GM12878 (cell line): ENCODE measurements at regions not wholly inside any gene's neighbourhood (a gene's known extent, or its start where the extent isn't known, plus 50 kb on each side); places are given as distances from the start of the nearest gene placed in this dataset.
"Not testable (repeated sequence)": the region's sequence is repeated elsewhere in the genome, so short reads cannot be mapped to it uniquely, and the experiment has no call there.

Experiments used
- ATAC-seq: fragments of 200-7000 bp; cut with Tn5 transposase; 3 replicates; pipeline ENCODE4 v1.9.1; 2020; ENCODE audit warnings: mild to moderate bottlenecking, moderate library complexity
- BruUV-seq: library from RNA; stranded (reverse); fragments of 400-500 nt; replicated peaks from 2 replicates; lab custom pipeline; 2021; lab: Mats Ljungman, UMichigan
- CTCF ChIA-PET: fragments of 300-600 bp; sonication (Branson Sonifier 250); formaldehyde crosslinking; extraction: SDS; loops from one replicate; lab custom pipeline; 2021; ENCODE audit warnings: inconsistent platforms; lab: Yijun Ruan, JAX
- POLR2A ChIA-PET: fragments of 350-600 bp; formaldehyde crosslinking; extraction: SDS; loops from one replicate; lab custom pipeline; 2021; ENCODE audit warnings: inconsistent platforms; lab: Charles Lee
- RAD21 ChIA-PET: fragments of 300-600 bp; sonication (Branson Sonifier 250); formaldehyde crosslinking; loops from one replicate; lab custom pipeline; 2023; ENCODE audit warnings: antibody characterized with exemption; ENCODE audit not compliant: unreplicated experiment; lab: Charles Lee
- SMC1A ChIA-PET: fragments of 300-600 bp; sonication (Branson Sonifier 250); formaldehyde crosslinking; loops from one replicate; lab custom pipeline; 2023; ENCODE audit not compliant: unreplicated experiment, uncharacterized antibody; lab: Charles Lee
- DNase-seq: peaks from one replicate; pipeline ENCODE4 v3.0.0-alpha.2; 2011; ENCODE audit warnings: low read depth, low spot score
- FAIRE-seq: peaks from 3 replicates; lab custom pipeline; 2011; peaks lifted over from hg19 to GRCh38; lab: Jason Lieb, UNC
- H2AFZ ChIP-seq: 2 replicates; pipeline ENCODE4 v1.6.0; 2011; ENCODE audit warnings: low read depth, low read length, control low read depth; ENCODE audit not compliant: control insufficient read depth
- H3K27ac ChIP-seq: 2 replicates; pipeline ENCODE4 v1.5.1; 2011; ENCODE audit warnings: control low read depth; ENCODE audit not compliant: control insufficient read depth, insufficient read depth
- H3K27me3 ChIP-seq, 2 experiments: replicated peaks in 1 of 2; 2 replicates each; pipeline versions ENCODE4 v1.6.0 to v1.6.1; 2011; ENCODE audit warnings: low read length in 1 of 2; ENCODE audit not compliant: control insufficient read depth in 2 of 2, insufficient read depth in 2 of 2
- H3K36me3 ChIP-seq, 2 experiments: 2 replicates each; pipeline ENCODE4 v1.5.1; 2011; ENCODE audit warnings: low read length in 1 of 2; ENCODE audit not compliant: control insufficient read depth in 2 of 2, insufficient read depth in 2 of 2
- H3K4me1 ChIP-seq: 2 replicates; pipeline ENCODE4 v1.6.1; 2011; ENCODE audit warnings: mild to moderate bottlenecking, low read length, moderate library complexity, mixed read lengths; ENCODE audit not compliant: control insufficient read depth, insufficient read depth
- H3K4me2 ChIP-seq: 2 replicates; pipeline ENCODE4 v1.6.0; 2011; ENCODE audit warnings: control low read depth; ENCODE audit not compliant: control insufficient read depth, insufficient read depth
- H3K4me3 ChIP-seq: fragments of 200-600 bp; sonication (generic); 2 replicates; pipeline ENCODE4 v1.5.1; 2016
- H3K79me2 ChIP-seq: 2 replicates; pipeline ENCODE4 v1.6.0; 2011; ENCODE audit warnings: low read length; ENCODE audit not compliant: control insufficient read depth, insufficient read depth
- H3K9ac ChIP-seq: 2 replicates; pipeline ENCODE4 v1.8.0; 2011; ENCODE audit warnings: low read length, control low read depth, mixed read lengths; ENCODE audit not compliant: control insufficient read depth, insufficient read depth
- H3K9me3 ChIP-seq: replicated peaks from 3 replicates; pipeline ENCODE4 v1.5.1; 2011; ENCODE audit warnings: mild to moderate bottlenecking, low read length; ENCODE audit not compliant: control insufficient read depth, insufficient read depth
- H4K20me1 ChIP-seq: 2 replicates; pipeline ENCODE4 v1.6.0; 2011; ENCODE audit not compliant: control insufficient read depth, insufficient read depth
- ASH2L ChIP-seq: fragments of 300-600, 200-600 bp; sonication (generic); IDR thresholded peaks from 2 replicates; pipeline ENCODE4 v1.6.1; 2017; ENCODE audit warnings: low read depth, mild to moderate bottlenecking, borderline replicate concordance
- ATF7 ChIP-seq: fragments of 450-650 bp; IDR thresholded peaks from 2 replicates; pipeline ENCODE4 v1.6.1; 2016; ENCODE audit warnings: low read depth, mild to moderate bottlenecking
- BACH1 ChIP-seq: fragments of 450-650 bp; IDR thresholded peaks from 2 replicates; pipeline ENCODE4 v1.6.1; 2017; ENCODE audit warnings: mild to moderate bottlenecking, borderline replicate concordance
- CUX1 ChIP-seq: IDR thresholded peaks from 2 replicates; pipeline ENCODE4 v1.6.1; 2012; ENCODE audit warnings: improper control_type of control experiment, low read depth, low read length; ENCODE audit not compliant: insufficient replicate concordance
- ELK1 ChIP-seq: IDR thresholded peaks from 2 replicates; pipeline ENCODE4 v1.6.1; 2012; ENCODE audit warnings: low read depth, low read length, improper control_type of control experiment
- LARP7 ChIP-seq: fragments of 450-650 bp; IDR thresholded peaks from 2 replicates; pipeline ENCODE4 v1.6.1; 2017; ENCODE audit warnings: mild to moderate bottlenecking
- PKNOX1 ChIP-seq: fragments of 450-650 bp; IDR thresholded peaks from 2 replicates; pipeline ENCODE4 v1.6.1; 2016; ENCODE audit warnings: mild to moderate bottlenecking
- POLR2A ChIP-seq: IDR thresholded peaks from 2 replicates; pipeline ENCODE4 v1.6.1; 2011; ENCODE audit warnings: low read depth, mild to moderate bottlenecking, low read length
- WRNIP1 ChIP-seq: IDR thresholded peaks from 2 replicates; pipeline ENCODE4 v1.6.1; 2011; ENCODE audit warnings: low read depth, low read length, improper control_type of control experiment, borderline replicate concordance
- WGBS: methylation state at CpG from one replicate; pipeline ENCODE4 v1.1.6; 2016; ENCODE audit warnings: low lambda C conversion rate; ENCODE audit not compliant: insufficient replicate concordance, insufficient coverage; ENCODE audit errors: missing lambda C conversion rate; 5-methylcytosine and 5-hydroxymethylcytosine counted together
- in situ Hi-C: fragments of 300-500 bp; cut with MboI; formaldehyde crosslinking; loops from 9 replicates; pipeline ENCODE4 v1.14.3; 2018; ENCODE audit warnings: mixed read lengths
- intact Hi-C: fragments of 100-400 bp; cut with micrococcal nuclease; formaldehyde crosslinking; loops from one replicate; pipeline ENCODE4 v1.14.2; 2022; ENCODE audit not compliant: unreplicated experiment

- H3K27me3 ChIP-seq, H3K4me3 ChIP-seq, H3K9ac ChIP-seq, SMC1A ChIA-PET, DNase-seq, H3K36me3 ChIP-seq, H3K9me3 ChIP-seq, H3K27ac ChIP-seq, H3K4me1 ChIP-seq, intact Hi-C loops, CTCF ChIA-PET, BruUV-seq, H2AFZ ChIP-seq, RAD21 ChIA-PET, H3K79me2 ChIP-seq, FAIRE-seq, H4K20me1 ChIP-seq, ATAC-seq, H3K4me2 ChIP-seq, POLR2A ChIA-PET, in situ Hi-C loops: not testable (repeated sequence)
- 75% methylated on average over 24 of the region's 36 CpGs for WGBS
Measured at GRCh38 chr1:208488432-208488831, 244.2 kb upstream of the PLXNA2 start.

- no peak overlapping the region for H3K27ac ChIP-seq
- no peaks in the 10 kb centered on the region for H4K20me1 ChIP-seq
- BruUV-seq, result no TSS peak
- ChIA-PET RAD21 (no interaction called here), CTCF (interaction anchor here (0.6 to 1.5 kb wide), 3 partner anchors 12 to 81 kb away, joined by 3 read pairs; no protein-coding TSS in a partner anchor), POLR2A (no interaction called here), SMC1A (no interaction called here)
- 20% methylated on average over 12 of the region's 12 CpGs for WGBS
- no peak overlapping the region for H2AFZ ChIP-seq
- DNase-seq (no peak), ATAC-seq (no peak), FAIRE-seq (no peak)
- H3K79me2 ChIP-seq, result no peaks in the 10 kb centered on the region
- intact Hi-C loops (no loop called here), in situ Hi-C loops (no loop called here)
- H3K4me2 ChIP-seq, result no peak overlapping the region
- H3K4me1 ChIP-seq, result no peaks in the 10 kb centered on the region
- no peak overlapping the region for H3K9ac ChIP-seq
- H3K9me3 ChIP-seq, result no peaks in the 10 kb centered on the region
- no peaks in the 10 kb centered on the region for H3K36me3 ChIP-seq
- H3K27me3 ChIP-seq, result no peaks in the 10 kb centered on the region
- H3K4me3 ChIP-seq, result no peak overlapping the region
- TF ChIP-seq ELK1, result no peak
- TF ChIP-seq ATF7, result no peak
- no peak for TF ChIP-seq POLR2A
- no peak for TF ChIP-seq LARP7
- no peak for TF ChIP-seq BACH1
- TF ChIP-seq CUX1, result no peak
- no peak for TF ChIP-seq ASH2L
- no peak for TF ChIP-seq PKNOX1
- no peak for TF ChIP-seq WRNIP1
Measured at GRCh38 chr1:208496467-208497371, 252.5 kb upstream of the PLXNA2 start.
